ENCODE measurements at regions not wholly inside any gene's neighbourhood (a gene's known extent, or its start where the extent isn't known, plus 50 kb on each side); places are given as distances from the start of the nearest gene placed in this dataset.

DNA sequence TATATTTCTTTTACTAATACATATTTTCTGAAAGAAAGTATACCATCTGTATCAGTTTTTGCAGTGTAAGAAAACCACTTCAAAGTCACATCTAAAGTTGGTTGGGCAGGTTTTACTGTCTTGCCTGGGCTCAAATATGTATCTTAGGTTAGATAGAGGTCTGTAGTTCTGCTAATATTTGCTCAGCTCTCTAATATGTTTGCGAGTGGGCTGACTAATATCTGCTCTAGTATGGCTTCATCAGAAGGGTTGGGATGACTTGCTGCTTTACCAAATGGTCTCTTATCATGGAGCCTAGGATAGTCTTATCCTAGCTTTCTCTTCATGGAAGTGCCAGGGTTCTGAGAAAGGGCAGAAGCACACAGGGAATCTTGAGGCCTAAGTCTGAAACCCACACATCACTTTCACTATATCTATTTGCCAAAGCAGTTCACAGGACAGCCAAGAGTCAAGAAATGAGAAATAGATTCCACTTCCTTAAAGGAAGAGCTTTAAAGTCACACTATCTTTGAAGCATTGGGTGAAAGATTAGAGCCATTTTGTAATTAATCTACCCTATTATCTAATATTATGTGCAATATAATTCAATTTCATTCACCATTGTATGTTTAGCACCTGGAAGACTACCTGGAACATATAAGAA is 610.0 kb downstream of the KCNJ3 start:
- WGBS, 2 donors: 92 to 94% methylated on average over 1 of the region's 1 CpG
- no peak for TF ChIP-seq POLR2A (IDR thresholded peaks at IDR 0.05)
- TF ChIP-seq, protein P1, sequence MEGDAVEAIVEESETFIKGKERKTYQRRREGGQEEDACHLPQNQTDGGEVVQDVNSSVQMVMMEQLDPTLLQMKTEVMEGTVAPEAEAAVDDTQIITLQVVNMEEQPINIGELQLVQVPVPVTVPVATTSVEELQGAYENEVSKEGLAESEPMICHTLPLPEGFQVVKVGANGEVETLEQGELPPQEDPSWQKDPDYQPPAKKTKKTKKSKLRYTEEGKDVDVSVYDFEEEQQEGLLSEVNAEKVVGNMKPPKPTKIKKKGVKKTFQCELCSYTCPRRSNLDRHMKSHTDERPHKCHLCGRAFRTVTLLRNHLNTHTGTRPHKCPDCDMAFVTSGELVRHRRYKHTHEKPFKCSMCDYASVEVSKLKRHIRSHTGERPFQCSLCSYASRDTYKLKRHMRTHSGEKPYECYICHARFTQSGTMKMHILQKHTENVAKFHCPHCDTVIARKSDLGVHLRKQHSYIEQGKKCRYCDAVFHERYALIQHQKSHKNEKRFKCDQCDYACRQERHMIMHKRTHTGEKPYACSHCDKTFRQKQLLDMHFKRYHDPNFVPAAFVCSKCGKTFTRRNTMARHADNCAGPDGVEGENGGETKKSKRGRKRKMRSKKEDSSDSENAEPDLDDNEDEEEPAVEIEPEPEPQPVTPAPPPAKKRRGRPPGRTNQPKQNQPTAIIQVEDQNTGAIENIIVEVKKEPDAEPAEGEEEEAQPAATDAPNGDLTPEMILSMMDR (IDR thresholded peaks at IDR 0.05): no peak
- no peaks in the 10 kb centered on the region for H3K27me3 ChIP-seq
- no peak overlapping the region for H3K27ac ChIP-seq
- intact Hi-C loops (cut with DNase I; ENCODE audit: low total_unique reads): no loop called here
- no peaks in the 10 kb centered on the region for H3K36me3 ChIP-seq (ENCODE audit: low read depth, missing control alignments)
- H3K4me1 ChIP-seq: no peaks in the 10 kb centered on the region
- no peak for DNase-seq
- H3K4me3 ChIP-seq: no peak overlapping the region
- no peaks in the 10 kb centered on the region for H3K9me3 ChIP-seq

DNA sequence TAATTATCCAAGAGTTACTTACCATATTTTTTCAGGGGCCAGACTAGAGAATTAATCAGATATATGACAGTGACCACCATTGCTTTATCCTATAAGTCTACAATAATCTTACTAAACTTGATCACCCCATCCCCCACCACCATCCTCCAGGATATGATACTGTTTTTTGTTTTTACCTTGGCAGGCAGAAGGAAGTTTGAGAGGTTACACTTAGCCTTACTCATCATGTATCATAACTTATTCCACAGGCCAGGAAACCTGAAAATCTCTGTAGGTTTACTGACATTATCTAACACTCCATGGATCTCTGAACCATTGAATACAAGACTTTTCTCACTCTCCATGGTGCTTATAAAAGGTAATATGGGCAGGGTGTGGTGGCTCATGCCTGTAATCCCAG is 602.7 kb downstream of the KCNJ3 start:
- Histone ChIP-seq H3K9me3 (no peaks in the 10 kb centered on the region), H3K27ac (no peak overlapping the region), H3K27me3 (no peaks in the 10 kb centered on the region), H3K4me1 (no peaks in the 10 kb centered on the region), H3K36me3 (ENCODE audit: low read depth, missing control alignments) (no peaks in the 10 kb centered on the region), H3K4me3 (no peak overlapping the region)
- DNase-seq: no peak
- TF ChIP-seq, protein P1 (IDR thresholded peaks at IDR 0.05): no peak
- no peak for TF ChIP-seq POLR2A (IDR thresholded peaks at IDR 0.05)
- intact Hi-C loops (cut with DNase I; ENCODE audit: low total_unique reads): no loop called here

DNA sequence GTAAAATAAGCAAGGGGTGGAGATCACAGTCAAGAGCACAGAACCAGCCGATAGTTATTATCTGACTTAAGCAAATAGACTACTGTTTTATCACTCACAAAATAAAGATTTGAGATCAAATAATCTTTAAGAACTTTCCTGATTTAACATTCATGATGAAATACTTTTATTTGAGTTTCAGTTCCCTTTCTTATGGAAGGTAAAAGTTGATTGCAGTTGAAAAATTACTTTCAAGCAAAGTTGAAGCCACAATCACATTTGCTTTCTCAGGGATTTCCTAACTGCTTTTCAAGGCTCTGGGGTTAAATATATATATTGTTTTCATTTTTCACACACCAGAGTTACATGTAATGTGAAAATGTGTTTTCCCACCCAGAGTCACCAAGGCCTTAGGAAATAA is 599.5 kb downstream of the KCNJ3 start:
- intact Hi-C loops (cut with DNase I; ENCODE audit: low total_unique reads): no loop called here
- H3K4me1 ChIP-seq: no peaks in the 10 kb centered on the region
- no peak for DNase-seq
- no peaks in the 10 kb centered on the region for H3K36me3 ChIP-seq (ENCODE audit: low read depth, missing control alignments)
- H3K27ac ChIP-seq: no peak overlapping the region
- no peak overlapping the region for H3K4me3 ChIP-seq
- TF ChIP-seq POLR2A (IDR thresholded peaks at IDR 0.05): no peak
- TF ChIP-seq, protein P1 (IDR thresholded peaks at IDR 0.05): no peak
- no peaks in the 10 kb centered on the region for H3K9me3 ChIP-seq
- H3K27me3 ChIP-seq: no peaks in the 10 kb centered on the region
- 56 to 70% methylated on average over 1 of the region's 1 CpG for WGBS, 2 donors

DNA sequence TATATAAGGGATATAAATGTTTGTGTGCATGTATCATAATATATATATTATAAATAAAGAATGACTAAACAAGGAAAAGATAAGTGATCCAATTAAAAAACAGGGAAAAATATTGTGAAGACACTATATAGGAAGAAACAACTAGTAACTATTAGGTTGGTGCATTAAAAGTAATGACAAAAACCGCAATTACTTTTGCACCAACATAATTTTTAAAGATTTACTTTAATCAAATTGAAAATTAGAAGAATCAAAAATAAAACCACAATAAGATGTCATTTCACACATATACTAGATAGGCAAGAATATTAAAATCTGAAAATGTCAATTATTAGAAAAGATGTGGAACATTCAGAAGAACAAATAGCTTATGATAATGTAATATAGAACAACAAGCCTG is 595.9 kb downstream of the KCNJ3 start:
- 75 to 81% methylated on average over 1 of the region's 1 CpG for WGBS, 2 donors

DNA sequence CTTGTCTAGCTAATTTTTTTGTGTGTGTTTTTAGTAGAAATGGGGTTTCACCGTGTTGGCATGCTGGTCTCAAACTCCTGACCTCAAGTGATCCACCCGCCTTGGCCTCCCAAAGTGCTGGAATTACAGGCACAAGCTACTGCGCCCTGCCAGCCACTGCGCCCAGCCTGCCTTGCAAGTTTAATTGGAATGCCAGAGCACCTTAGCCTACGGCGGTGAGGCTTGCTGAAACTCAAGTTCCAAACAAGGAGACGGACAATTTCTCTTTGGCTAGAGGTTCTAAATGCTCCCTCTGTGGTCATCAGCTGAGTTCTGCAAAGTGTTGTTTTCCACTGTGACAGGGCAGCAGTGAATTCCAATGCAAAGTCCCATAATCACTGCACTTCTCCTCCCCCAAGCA is 583.4 kb downstream of the KCNJ3 start:
- TF ChIP-seq POLR2A (IDR thresholded peaks at IDR 0.05): no peak
- TF ChIP-seq, protein P1 (IDR thresholded peaks at IDR 0.05): no peak
- no peaks in the 10 kb centered on the region for H3K36me3 ChIP-seq (ENCODE audit: low read depth, missing control alignments)
- intact Hi-C loops (cut with DNase I; ENCODE audit: low total_unique reads): no loop called here
- whole genome bisulfite sequencing, 2 donors: 91 to 94% methylated on average over 6 to 7 of the region's 7 CpGs
- H3K9me3 ChIP-seq: no peaks in the 10 kb centered on the region
- H3K27ac ChIP-seq: no peak overlapping the region
- H3K4me3 ChIP-seq: no peak overlapping the region
- H3K4me1 ChIP-seq: no peaks in the 10 kb centered on the region
- H3K27me3 ChIP-seq: no peaks in the 10 kb centered on the region
- DNase-seq: no peak

More for the DNA sequence above, 595.9 kb downstream of the KCNJ3 start:
- no peak for TF ChIP-seq POLR2A (IDR thresholded peaks at IDR 0.05)
- TF ChIP-seq, protein P1 (IDR thresholded peaks at IDR 0.05): no peak
- intact Hi-C loops (cut with DNase I; ENCODE audit: low total_unique reads): no loop called here
- DNase-seq: no peak
- Histone ChIP-seq H3K4me1 (no peaks in the 10 kb centered on the region), H3K27ac (no peak overlapping the region), H3K27me3 (no peaks in the 10 kb centered on the region), H3K9me3 (no peaks in the 10 kb centered on the region), H3K36me3 (ENCODE audit: low read depth, missing control alignments) (no peaks in the 10 kb centered on the region), H3K4me3 (no peak overlapping the region)

All from testis (tissue), 2 donors.